MCF 10A (cell line): ENCODE measurements at regions not wholly inside any gene's neighbourhood (a gene's known extent, or its start where the extent isn't known, plus 50 kb on each side); places are given as distances from the start of the nearest gene placed in this dataset.

Experiments used
- BruUV-seq: library from RNA; stranded (reverse); fragments of 400-500 nt; replicated peaks from 2 replicates; lab custom pipeline; 2021; lab: Mats Ljungman, UMichigan
- CTCF ChIA-PET: fragments of 300-600 bp; sonication (Branson Sonifier 250); formaldehyde crosslinking; extraction: SDS; loops from one replicate; lab custom pipeline; 2021; ENCODE audit warnings: antibody characterized with exemption, inconsistent platforms; lab: Yijun Ruan, JAX
- POLR2A ChIA-PET: fragments of 300-600, 350-650 bp; sonication (Branson Sonifier 250); formaldehyde crosslinking; extraction: SDS; loops from one replicate; lab custom pipeline; 2020; ENCODE audit warnings: antibody characterized with exemption, inconsistent platforms; lab: Yijun Ruan, JAX
- DNase-seq: peaks from one replicate; pipeline ENCODE4 v3.0.0-alpha.2; 2018; ENCODE audit not compliant: unreplicated experiment
- H3K27ac Mint-ChIP-seq: one replicate; pipeline ENCODE4 v1.8.0; 2022; ENCODE audit warnings: mild to moderate bottlenecking, low read depth, mixed read lengths; ENCODE audit not compliant: unreplicated experiment
- H3K27me3 Mint-ChIP-seq: one replicate; pipeline ENCODE4 v1.8.0; 2022; ENCODE audit warnings: mixed read lengths; ENCODE audit not compliant: insufficient read depth, unreplicated experiment
- H3K36me3 Mint-ChIP-seq: one replicate; pipeline ENCODE4 v1.8.0; 2022; ENCODE audit warnings: mild to moderate bottlenecking, moderate library complexity, mixed read lengths; ENCODE audit not compliant: insufficient read depth, unreplicated experiment
- H3K4me1 Mint-ChIP-seq: one replicate; pipeline ENCODE4 v1.8.0; 2022; ENCODE audit warnings: mixed read lengths; ENCODE audit not compliant: insufficient read depth, unreplicated experiment
- H3K4me3 Mint-ChIP-seq: one replicate; pipeline ENCODE4 v1.8.0; 2022; ENCODE audit warnings: mild to moderate bottlenecking, moderate library complexity, mixed read lengths; ENCODE audit not compliant: unreplicated experiment
- H3K9me3 Mint-ChIP-seq: one replicate; pipeline ENCODE4 v1.8.0; 2022; ENCODE audit warnings: mixed read lengths; ENCODE audit not compliant: unreplicated experiment
- intact Hi-C: fragments of 100-400 bp; cut with micrococcal nuclease; formaldehyde crosslinking; loops from 2 replicates; pipeline ENCODE4 v1.14.1; 2022
- TF ChIP-seq, protein P1 (sequence below): fragments of 200-600 bp; IDR thresholded peaks from one replicate; pipeline ENCODE4 v1.8.0; 2022; ENCODE audit warnings: antibody characterized with exemption, mild to moderate bottlenecking; ENCODE audit not compliant: unreplicated experiment

DNA sequence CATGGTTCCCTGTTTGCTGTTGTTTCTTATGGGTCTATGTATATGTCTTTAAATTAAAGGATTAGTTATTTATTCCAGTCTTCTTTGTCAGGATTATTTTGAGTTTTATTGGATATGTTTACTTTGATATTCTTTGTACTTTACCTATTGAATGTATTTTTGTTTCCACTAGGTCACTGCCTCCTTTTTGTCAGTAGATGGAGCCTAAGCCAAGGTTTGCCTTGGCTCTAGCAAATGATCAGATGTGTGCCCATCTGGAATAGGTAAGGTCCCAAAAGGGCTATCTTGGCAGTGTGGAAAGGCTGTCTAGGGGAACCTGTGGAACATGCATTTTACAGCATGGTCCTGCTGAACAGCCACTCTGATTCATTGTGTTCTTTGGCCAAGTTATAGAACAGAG lies 337.3 kb upstream of the GHITM start:
- intact Hi-C loops = no loop called here
- no peaks in the 10 kb centered on the region for H3K27me3 Mint-ChIP-seq
- ChIA-PET CTCF (interaction anchor here (0.7 to 1.1 kb wide), 2 partner anchors 192 to 195 kb away, joined by 3 read pairs; no protein-coding TSS in a partner anchor), POLR2A (no interaction called here)
- H3K36me3 Mint-ChIP-seq = peaks cover 6% of the 10 kb centered on the region
- no peaks in the 10 kb centered on the region for H3K4me1 Mint-ChIP-seq
- no peaks in the 10 kb centered on the region for H3K9me3 Mint-ChIP-seq
- TF ChIP-seq, protein P1, sequence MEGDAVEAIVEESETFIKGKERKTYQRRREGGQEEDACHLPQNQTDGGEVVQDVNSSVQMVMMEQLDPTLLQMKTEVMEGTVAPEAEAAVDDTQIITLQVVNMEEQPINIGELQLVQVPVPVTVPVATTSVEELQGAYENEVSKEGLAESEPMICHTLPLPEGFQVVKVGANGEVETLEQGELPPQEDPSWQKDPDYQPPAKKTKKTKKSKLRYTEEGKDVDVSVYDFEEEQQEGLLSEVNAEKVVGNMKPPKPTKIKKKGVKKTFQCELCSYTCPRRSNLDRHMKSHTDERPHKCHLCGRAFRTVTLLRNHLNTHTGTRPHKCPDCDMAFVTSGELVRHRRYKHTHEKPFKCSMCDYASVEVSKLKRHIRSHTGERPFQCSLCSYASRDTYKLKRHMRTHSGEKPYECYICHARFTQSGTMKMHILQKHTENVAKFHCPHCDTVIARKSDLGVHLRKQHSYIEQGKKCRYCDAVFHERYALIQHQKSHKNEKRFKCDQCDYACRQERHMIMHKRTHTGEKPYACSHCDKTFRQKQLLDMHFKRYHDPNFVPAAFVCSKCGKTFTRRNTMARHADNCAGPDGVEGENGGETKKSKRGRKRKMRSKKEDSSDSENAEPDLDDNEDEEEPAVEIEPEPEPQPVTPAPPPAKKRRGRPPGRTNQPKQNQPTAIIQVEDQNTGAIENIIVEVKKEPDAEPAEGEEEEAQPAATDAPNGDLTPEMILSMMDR = peak; percentile 12
- H3K27ac Mint-ChIP-seq = no peak overlapping the region
- peak; percentile 9 for DNase-seq
- no TSS peak for BruUV-seq
- H3K4me3 Mint-ChIP-seq = no peak overlapping the region

DNA sequence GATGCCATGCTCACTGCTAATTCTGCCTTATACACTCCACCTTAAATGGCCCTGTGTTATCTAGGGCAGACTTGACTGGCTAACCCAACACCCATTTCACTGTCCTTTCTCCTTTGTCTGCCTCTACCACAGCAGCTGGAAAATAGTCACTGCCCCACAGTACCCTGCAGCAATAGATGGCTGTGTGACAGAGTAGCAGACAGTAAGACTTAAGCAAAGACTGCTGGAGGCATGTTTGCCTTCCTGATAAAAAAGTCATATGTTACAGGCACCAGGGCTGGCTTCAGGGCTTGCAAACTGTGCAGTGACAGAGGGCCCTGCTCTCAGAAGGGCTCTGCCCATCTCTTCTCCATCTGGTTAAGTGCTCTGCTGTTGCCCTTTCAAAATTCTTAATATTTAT lies 332.6 kb upstream of the GHITM start:
- Mint-ChIP-seq H3K4me3 (no peak overlapping the region), H3K27ac (no peak overlapping the region)
- TF ChIP-seq, protein P1 = no peak

DNA sequence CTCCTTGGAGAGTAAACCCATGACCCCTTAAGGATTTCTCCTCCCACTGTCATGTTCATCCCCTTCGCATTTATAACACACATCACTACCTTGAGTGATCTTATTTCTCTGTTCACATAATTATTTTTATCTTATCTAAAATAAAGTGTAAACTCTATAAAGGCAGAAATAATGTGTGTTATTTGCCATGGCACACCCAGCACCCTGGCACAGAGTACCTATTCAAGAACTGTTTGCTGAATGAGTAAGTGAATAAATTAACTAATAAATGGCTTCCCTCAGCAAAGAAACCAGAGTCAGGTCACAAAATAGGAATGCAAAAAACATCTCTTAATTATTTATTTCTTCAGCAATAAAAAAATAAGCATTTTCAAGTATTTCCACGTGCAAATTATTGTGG lies 330.3 kb upstream of the GHITM start:
- no peaks in the 10 kb centered on the region for H3K4me1 Mint-ChIP-seq
- H3K27me3 Mint-ChIP-seq = no peaks in the 10 kb centered on the region
- TF ChIP-seq, protein P1 = no peak
- no peaks in the 10 kb centered on the region for H3K36me3 Mint-ChIP-seq
- ChIA-PET CTCF (no interaction called here), POLR2A (no interaction called here)
- H3K27ac Mint-ChIP-seq = no peak overlapping the region
- DNase-seq = no peak
- no peaks in the 10 kb centered on the region for H3K9me3 Mint-ChIP-seq
- BruUV-seq = no TSS peak
- no peak overlapping the region for H3K4me3 Mint-ChIP-seq
- intact Hi-C loops = no loop called here

More for the DNA sequence above, 332.6 kb upstream of the GHITM start:
- ChIA-PET POLR2A (no interaction called here), CTCF (interaction anchor here (0.6 kb wide), 1 partner anchor 1231 kb away, joined by 3 read pairs; no protein-coding TSS in a partner anchor)
- DNase-seq = no peak
- Mint-ChIP-seq H3K27me3 (no peaks in the 10 kb centered on the region), H3K36me3 (peaks cover 4% of the 10 kb centered on the region), H3K4me1 (no peaks in the 10 kb centered on the region), H3K9me3 (no peaks in the 10 kb centered on the region)
- intact Hi-C loops = no loop called here
- no TSS peak for BruUV-seq

DNA sequence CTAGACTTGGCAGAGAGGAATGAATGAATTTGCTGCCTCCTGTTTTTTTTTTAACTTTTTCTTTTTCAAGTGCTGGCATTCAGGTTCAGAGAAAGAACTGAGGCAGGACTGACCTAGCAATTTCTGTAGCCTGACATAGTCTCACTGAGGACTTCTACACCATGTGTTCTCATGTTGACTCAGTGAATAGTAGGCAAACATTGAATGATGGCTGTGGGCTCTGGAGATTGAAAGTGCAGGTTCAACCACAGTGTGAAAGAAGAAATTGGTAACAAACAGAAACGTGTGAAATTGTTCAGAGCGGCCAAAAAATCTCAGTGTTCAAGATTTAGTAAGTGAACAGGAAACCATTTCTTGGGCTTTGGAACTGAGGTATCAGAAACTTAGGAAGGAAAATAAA lies 322.4 kb upstream of the GHITM start:
- peaks cover 5% of the 10 kb centered on the region for H3K4me1 Mint-ChIP-seq
- no peaks in the 10 kb centered on the region for H3K27me3 Mint-ChIP-seq
- H3K27ac Mint-ChIP-seq = no peak overlapping the region
- intact Hi-C loops = no loop called here
- no peak overlapping the region for H3K4me3 Mint-ChIP-seq
- BruUV-seq = no TSS peak
- no peak for DNase-seq
- TF ChIP-seq, protein P1 = no peak
- CTCF ChIA-PET = no interaction called here
- H3K9me3 Mint-ChIP-seq = no peaks in the 10 kb centered on the region
- POLR2A ChIA-PET = no interaction called here
- no peaks in the 10 kb centered on the region for H3K36me3 Mint-ChIP-seq
